ENCODE measurements at regions not wholly inside any gene's neighbourhood (a gene's known extent, or its start where the extent isn't known, plus 50 kb on each side); places are given as distances from the start of the nearest gene placed in this dataset.
"Not testable (repeated sequence)": the region's sequence is repeated elsewhere in the genome, so short reads cannot be mapped to it uniquely, and the experiment has no call there.

DNA sequence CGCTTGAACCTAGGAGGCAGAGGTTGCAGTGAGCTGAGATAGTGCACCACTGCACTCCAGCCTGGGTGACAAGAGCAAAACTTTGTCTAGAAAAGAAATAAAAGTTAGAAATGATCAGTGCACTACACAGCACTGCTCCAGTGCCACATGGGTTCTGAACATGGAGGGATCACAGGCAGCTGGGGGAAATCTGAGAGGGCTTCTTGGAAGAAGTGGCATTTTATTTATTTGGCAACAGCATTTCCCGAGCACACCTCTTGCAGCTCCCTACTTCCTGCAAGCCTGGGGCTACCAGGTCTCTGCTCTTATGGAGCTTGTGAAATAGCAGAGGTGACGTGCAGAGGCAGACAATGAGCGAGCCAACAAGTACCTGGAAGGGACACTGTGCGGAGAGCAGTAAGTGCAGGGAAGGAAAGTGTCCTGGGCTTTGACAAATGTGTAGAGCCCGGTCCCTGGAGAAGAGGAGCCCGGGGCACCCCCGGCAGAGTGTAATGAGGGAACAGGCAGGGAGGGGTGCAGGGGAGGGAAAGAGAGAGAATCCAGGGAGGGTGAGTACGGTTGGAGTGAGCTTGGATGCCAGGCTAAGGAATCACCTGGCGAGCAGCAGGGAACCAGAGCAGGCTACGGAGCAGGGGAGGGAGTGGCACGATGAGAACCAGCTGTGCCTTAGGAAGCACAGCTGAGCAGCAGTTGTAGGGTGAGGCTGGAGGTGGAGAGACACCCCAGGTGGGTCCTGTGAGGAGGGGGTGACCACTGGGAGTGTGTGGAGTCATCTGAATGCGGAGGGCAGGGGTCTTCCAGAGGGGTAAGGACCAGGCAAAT lies 104.6 kb upstream of the CTBP2 start:
- DNase-seq: no peak

GRCh38 chr10:125264091-125264490 lies 103.7 kb upstream of the CTBP2 start:
- no peak for DNase-seq

DNA sequence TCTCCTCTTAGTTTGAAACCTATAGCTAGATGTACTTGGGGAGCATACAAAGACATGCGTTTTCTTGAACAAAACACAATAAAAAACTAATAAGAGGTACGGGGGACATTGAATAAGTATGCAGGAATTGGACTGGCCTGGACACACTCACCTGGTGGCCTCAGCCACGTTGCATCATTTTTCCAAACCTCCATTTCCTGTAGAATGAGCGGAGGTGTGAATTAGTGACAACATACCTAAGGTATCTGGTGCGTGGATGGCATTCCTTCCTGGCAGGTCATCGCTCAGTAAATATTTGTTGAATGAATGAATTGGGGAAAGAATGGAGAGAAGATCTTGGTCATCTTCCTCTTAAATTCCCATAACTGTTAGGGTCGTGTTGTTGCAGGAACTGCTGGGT lies 103.2 kb upstream of the CTBP2 start:
- DNase-seq: no peak

- DNase-seq: no peak
These were observed 102.6 kb upstream of the CTBP2 start for GRCh38 chr10:125262920-125263319.

- DNase-seq: no peak
These were observed 102.0 kb upstream of the CTBP2 start for GRCh38 chr10:125262409-125262808.

- DNase-seq: no peak
These were observed 101.3 kb upstream of the CTBP2 start for GRCh38 chr10:125261491-125262186.

GRCh38 chr10:125260260-125260659 lies 99.9 kb upstream of the CTBP2 start:
- DNase-seq: no peak

DNA sequence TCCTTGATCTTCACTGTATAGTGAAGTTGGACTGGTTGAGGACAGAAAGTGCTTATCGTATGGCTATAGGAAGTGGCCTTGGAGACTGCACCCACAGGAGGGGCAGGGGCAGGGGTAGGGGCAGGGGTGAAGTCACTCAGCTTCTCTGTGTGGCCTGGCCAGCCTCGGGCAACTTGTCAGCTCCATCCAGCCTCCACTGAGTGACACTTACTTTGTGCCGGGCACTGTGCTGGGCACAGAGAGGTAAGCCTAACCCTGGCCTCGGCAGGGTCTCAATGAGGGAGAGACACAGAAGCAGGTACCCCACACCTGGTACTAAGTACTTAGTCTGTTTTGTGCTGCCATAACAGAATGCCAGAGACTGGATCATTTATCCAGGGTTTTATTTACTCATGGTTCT lies 99.3 kb upstream of the CTBP2 start:
- DNase-seq: no peak

- DNase-seq: no peak
These were observed 98.3 kb upstream of the CTBP2 start for GRCh38 chr10:125258676-125259075.

DNA sequence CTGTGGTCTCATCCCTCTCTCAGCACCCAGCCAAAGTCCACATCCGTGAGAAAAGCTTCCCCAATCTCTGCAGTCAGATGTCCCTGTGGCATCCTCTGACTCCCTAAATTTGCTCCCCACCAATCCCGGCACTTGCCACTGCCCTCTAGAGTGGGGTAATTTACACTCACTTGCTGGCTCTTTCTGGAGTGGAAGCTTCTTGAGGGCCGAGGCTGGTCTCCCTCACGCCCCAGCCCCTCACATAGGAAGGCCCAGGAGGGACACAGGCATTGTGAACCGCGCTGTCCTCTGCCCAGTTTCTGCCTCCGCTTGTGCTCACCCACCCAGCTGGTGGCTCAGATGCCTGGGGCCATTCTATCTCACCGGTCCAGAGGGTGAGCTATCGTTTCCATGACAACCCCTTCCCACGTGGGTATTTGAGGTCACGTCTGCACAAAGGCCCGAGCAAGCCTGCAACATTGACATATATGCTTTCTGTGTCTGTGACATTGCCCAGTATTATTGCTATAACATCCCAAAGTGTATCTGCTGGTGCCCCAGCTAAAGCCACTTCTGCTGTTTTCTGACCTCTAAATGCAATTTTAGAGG lies 97.3 kb upstream of the CTBP2 start:
- no peak for DNase-seq

GRCh38 chr10:125256026-125256425 lies 95.7 kb upstream of the CTBP2 start:
- no peak for DNase-seq

- DNase-seq: no peak
These were observed 92.6 kb upstream of the CTBP2 start for GRCh38 chr10:125252937-125253336.

DNA sequence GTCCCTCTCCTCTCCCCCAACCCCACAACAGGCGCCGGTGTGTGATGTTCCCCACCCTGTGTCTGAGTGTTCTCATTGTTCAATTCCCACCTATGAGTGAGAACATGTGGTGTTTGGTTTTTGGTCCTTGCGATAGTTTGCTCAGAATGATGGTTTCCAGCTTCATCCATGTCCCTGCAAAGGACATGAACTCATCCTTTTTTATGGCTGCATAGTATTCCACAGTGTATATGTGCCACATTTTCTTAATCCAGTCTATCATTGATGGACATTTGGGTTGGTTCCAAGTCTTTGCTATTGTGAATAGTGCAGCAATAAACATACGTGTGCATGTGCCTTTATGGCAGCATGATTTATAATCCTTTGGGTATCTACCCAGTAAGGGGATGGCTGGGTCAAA lies 90.5 kb upstream of the CTBP2 start:
- not testable (repeated sequence) for DNase-seq

DNA sequence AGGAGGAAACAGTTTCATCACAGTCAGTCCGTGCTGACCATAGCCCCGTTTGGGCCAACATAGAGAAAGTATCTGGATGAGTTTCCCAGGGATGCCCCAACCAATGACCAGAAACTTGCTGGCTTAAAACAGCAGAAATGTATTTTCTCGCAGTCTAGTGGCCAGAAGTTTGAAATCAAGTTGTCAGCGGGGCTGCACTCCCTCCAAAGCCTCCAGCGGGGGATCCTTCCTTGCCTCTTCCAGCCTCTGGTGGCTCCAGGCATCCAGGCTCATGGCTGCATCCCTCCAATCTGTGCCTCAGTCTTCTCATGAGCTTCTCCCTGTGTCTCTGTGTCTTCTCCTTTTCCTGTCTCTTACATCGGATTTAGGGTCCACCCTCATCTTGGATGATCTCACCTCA lies 89.6 kb upstream of the CTBP2 start:
- no peak for DNase-seq

DNA sequence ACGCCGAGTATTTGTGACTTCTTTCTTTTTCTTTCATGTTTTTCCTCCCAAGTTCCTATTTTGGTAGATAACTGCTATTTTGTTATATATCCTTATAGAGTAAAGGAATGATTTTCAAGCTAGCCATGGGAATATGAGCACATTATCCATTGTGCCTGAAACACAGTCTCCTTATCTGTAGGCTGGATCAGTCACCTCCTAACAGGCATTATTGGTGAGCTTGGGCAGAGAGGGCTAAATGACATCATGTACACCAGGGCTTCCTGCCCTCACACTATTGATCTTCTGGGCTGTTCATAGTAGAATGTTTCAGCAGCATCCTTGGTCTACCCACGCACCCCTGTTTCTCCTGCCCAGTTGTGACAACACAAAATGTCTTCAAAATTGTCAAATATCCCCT lies 88.1 kb upstream of the CTBP2 start:
- no peak for DNase-seq

GRCh38 chr10:125247576-125247975 lies 87.2 kb upstream of the CTBP2 start:
- no peak for DNase-seq

- DNase-seq: no peak
These were observed 83.3 kb upstream of the CTBP2 start for GRCh38 chr10:125243532-125244253.

- no peak for DNase-seq
These were observed 78.3 kb upstream of the CTBP2 start for GRCh38 chr10:125238682-125239081.

DNA sequence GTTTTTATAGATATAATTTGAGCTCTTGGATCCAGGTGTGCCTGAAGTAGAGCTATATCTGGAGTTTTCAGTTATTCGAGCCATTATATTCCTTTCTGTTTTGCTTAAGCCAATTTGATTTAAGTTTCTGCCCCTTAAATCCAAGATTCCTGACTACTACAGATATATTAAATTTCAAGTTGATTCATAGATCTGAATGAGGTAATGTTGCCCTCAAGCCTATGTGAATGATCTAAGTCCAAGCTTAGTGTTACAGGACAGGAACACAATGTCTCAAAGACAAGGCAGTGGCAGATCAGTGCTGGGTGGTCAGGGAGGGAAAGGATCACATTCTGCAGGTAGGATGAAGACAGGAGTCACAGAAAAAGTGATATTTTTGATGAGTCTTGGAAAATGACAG lies 75.7 kb upstream of the CTBP2 start:
- DNase-seq: no peak

- DNase-seq: no peak
These were observed 75.0 kb upstream of the CTBP2 start for GRCh38 chr10:125235093-125236069.

DNA sequence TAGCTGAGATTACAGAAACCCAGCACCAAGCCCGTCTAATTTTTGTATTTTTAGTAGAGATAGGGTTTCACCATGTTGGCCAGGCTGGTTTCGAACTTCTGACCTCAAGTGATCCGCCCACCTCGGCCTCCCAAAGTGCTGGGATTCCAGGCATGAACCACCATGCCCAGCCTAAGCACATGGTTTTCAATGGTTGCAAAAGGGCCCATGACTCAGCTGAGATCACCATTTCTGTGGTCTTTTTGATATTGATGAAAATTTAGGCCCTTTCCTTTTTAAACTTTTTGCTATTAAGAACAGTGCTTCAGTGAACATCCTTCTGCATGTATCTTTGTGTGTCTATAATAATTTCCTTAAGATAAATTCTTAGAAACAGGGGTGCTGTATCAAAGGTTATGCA lies 74.2 kb upstream of the CTBP2 start:
- not testable (repeated sequence) for DNase-seq

GRCh38 chr10:125233726-125234125 lies 73.4 kb upstream of the CTBP2 start:
- no peak for DNase-seq

Data from CD4-positive, alpha-beta T cell treated with Interleukin-4 for 1 hour (primary cell).